GM12892 (cell line): ENCODE measurements at regions not wholly inside any gene's neighbourhood (a gene's known extent, or its start where the extent isn't known, plus 50 kb on each side); places are given as distances from the start of the nearest gene placed in this dataset.

Experiments used
- POLR2A ChIP-seq: IDR thresholded peaks from 2 replicates; pipeline ENCODE4 v1.6.1; 2011; ENCODE audit warnings: low read depth, low read length, control low read depth
- POLR2AphosphoS5 ChIP-seq: IDR thresholded peaks from 2 replicates; pipeline ENCODE4 v1.6.1; 2011; ENCODE audit warnings: low read depth, low read length, control low read depth
- TAF1 ChIP-seq: IDR thresholded peaks from 2 replicates; pipeline ENCODE4 v1.6.1; 2011; ENCODE audit warnings: low read depth, mild to moderate bottlenecking, control low read depth, low read length, borderline replicate concordance

DNA sequence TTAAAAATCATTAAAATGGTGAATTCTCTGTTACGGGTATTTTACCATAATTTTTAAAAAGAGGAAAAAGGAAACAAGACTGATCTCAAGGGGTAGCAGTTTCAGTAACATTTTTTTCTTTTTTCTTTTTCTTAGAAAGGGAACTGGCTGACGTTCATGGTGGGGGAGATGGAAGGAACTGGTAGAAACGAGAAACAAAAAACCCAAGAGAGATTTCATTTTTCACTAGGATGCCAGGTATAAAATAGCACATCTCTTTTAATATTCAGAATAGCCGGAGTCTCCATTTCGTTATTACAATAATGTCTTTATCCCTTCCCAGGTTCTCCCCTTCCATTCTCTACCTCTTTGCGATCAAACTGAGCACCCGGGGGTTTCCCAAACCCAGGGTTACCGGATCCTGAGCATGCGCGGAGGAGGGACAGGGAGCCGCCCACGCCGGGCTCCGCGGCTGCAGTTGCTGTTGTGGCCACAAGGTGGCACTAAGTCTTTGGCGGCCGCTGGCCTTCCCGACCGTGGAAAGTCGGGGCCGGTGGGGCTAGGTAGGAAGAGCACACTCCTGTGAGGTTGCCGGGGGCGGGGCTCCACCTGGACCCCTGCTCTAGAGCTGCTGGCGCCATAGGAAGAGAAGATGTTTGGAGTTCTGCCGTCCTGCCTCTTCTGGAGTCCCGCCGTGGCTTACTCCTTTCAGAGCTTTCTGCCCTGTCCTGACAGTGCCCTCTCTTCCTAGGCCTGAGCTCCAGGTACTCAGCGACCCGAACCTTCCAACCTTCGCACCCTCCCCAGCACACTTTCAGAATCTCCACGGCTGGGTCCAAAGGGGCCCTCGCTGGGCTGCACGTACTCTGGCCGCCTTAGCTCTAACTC lies 146.8 kb downstream of the SH3BGRL2 start:
- TF ChIP-seq POLR2A, result no peak
- no peak for TF ChIP-seq POLR2AphosphoS5
- no peak for TF ChIP-seq TAF1
